IPS-NIHi11 (cell line): ENCODE measurements at regions not wholly inside any gene's neighbourhood (a gene's known extent, or its start where the extent isn't known, plus 50 kb on each side); places are given as distances from the start of the nearest gene placed in this dataset.

ENCODE experiments used
- DNase-seq: peaks from one replicate; pipeline ENCODE4 v3.0.0; 2012; ENCODE audit warnings: mixed read lengths, low spot score

- no peak for DNase-seq
These were observed 251.1 kb downstream of the PAX1 start for GRCh38 chr20:21956591-21956990.

GRCh38 chr20:21947406-21947805 lies 241.9 kb downstream of the PAX1 start:
- DNase-seq, result no peak

- DNase-seq, result no peak
These were observed 238.8 kb downstream of the PAX1 start for GRCh38 chr20:21944227-21944626.

DNA sequence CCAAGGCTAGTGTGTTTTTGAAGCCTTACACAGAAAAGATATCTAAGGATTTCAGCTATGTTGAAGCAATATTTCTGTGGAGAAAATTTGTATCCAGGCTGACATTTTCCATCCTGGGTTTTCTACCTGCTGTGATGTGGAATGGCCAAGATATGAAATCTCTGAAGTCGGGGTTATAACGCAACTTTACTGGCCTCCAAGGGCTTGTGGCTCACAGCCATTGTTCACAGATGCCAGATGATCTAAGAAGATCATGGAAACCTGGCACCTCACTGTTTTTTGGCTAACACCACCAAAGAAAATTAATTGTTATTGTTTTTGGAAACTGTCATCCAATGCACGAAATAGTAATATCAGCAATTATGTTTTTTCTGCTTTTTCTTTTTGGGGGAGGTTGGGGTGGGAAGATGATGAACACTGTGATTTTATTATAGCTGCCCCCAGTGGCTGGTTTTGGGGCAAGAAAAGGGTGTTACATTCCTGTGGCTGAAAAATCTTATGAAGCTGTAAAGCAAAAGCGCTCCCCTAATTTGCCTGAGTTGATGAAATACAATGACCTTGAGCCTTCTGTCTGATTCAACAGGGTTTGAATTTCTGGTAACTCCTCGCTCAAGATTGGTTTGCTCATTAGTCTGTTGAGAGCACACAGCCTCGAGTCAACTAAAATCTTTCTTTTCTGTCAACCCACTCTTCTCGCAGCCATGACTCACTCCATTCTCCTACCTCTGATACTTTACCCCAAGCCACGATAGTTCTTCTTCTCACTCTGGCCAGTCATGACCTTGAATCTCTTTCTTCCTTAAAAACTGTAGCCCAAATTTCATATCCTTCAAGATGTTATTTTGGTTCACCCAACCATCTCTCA lies 236.7 kb downstream of the PAX1 start:
- no peak for DNase-seq

DNA sequence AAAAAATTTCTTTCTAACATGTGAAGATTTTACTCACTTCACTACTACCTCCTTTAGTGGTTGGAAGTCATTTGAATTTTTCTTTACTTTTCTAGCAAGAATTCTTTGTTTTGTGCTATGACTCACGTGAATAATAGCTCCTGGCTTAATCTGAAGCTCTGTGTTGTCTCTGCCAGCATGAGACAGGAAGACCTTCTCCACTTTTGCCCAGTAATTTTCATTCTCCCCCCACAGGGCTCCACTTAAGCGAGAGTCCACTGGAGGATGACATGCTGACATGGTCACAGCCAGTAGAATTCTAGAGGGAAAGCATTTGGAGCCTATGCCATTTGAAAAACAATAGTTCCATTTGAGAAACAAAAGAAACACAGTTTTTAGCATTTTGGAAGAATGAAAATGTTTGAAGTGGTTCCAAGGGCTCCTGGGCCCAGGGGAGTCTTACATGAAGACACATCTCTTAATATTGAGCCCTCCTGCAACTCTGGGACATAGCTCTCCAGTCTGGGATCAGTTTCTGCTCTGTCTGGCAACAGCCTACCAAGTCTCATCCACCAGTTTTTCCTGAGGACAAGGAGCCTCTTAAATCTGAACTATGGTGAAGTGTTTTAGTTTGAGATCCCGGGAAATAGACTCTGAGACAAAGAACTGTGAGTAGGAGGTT lies 231.4 kb downstream of the PAX1 start:
- peak; percentile 16 for DNase-seq

- DNase-seq, result no peak
These were observed 230.8 kb downstream of the PAX1 start for GRCh38 chr20:21936261-21936660.

GRCh38 chr20:21933526-21933925 lies 228.1 kb downstream of the PAX1 start:
- DNase-seq, result no peak

GRCh38 chr20:21921251-21921650 lies 215.8 kb downstream of the PAX1 start:
- DNase-seq, result no peak

- DNase-seq, result no peak
These were observed 214.7 kb downstream of the PAX1 start for GRCh38 chr20:21920211-21920610.

- no peak for DNase-seq
These were observed 212.9 kb downstream of the PAX1 start for GRCh38 chr20:21918398-21918797.

- no peak for DNase-seq
These were observed 196.9 kb downstream of the PAX1 start for GRCh38 chr20:21902391-21902790.

DNA sequence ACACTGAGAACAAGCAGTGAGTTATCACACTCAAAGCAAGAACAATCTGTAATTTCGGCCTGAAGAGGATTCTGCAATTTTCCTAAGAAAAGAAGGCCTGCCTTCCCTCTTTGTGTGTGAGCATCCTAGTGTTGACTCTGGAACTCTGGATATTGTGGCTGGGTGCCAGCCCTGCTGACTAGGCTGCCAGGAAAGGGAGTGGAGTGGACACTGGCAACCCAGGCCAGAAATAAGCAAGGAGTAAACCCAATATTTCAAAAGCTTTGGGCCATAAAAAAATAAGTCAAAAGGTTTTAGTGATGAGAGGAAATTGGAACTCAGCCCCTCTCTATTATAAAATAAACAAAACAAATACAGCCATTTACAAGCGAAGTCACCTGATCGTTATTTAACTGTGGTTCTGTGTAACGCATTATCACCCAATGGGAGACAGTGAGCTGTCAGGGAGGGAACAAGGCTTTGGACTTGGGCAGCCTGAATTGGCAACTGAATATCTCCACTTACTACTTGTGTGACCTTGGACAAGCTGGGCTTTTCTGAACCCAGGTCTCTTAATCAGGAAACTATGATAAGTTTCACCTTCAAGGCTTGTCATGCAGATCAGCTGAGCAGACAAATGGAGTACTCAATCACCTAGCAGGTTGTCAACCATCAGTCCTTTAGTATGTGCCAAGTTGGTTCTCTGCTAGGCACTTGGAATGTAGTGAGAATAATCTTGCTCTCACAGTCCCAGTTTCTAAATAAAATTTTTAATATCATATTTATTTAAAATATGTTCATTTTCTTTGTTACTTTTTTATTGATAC lies 196.2 kb downstream of the PAX1 start:
- DNase-seq, result no peak

DNA sequence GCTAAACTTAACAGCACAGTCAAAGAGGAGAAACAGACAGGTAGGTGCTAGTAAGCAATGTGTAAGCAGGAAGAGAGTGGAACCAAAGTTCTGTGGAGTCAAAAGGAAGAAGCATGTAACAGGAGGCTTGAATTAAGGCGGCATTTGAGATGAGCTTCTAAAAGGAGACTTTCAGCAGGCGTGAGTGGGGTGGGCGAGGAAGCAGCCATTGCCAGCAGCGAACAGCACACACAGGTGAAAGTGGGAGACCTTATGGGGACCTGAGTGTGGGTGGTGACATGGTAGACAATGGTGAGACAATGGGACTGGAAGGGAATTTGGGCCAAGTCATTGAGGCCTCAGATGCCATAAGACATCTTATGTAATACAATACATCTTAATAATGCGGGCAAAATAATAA lies 195.0 kb downstream of the PAX1 start:
- no peak for DNase-seq

DNA sequence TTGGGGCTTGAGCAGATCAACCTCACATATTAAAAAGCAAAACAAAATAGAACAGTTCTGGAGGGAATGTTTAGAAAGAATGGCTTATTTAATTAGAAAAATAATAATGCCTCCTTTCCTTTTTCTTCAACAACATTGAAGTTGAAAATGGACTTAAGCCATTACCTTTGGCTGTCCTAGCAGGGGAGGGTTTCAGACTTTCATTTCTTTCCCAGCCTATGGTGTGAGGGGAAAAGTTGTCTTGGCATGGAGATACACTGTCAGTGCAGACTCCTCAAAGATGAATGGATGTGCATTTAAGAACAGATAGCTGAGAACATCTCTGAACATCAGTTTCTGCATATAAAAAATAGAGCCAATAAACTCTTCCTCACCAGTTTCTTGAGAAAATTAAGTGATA lies 169.5 kb downstream of the PAX1 start:
- no peak for DNase-seq

DNA sequence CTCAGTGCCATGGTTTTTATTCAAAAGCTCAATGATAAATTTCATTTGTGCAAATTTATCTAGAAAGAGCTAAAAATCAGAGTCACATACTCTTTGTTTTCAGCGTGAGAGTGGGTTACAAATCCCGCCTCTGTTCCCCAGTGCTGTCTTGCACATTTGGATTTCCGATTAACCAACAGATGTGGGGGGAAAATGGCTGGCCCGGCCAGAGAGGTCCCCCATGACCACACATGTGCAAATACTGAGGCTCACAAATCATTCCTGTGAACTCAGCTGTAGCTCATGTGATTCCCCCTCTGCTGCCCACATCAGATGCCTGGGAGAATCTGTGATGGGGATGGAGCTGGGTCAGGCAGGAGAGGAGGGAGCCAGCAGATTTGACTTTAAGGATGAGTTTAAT lies 168.7 kb downstream of the PAX1 start:
- DNase-seq, result no peak

GRCh38 chr20:21873291-21873690 lies 167.8 kb downstream of the PAX1 start:
- no peak for DNase-seq

DNA sequence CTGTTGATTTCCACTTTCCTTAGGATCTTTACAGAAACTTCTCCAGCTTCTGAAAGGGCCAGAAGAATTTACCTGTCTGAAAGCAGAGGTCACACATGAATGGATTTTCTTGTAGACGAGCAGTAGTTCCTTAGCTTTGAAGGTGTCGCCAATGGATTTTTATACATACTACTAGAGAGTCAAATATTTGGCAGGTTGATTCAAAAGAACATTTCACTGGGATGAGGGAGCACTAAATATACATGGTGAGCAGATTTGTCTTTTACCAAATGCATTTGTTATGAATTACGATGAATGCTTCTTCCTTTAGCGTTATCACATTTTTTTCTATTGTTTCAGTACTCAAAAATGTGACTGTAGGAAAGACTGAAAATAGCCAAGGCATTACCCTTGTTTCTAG lies 162.3 kb downstream of the PAX1 start:
- DNase-seq, result no peak

- no peak for DNase-seq
These were observed 161.9 kb downstream of the PAX1 start for GRCh38 chr20:21867353-21867752.

- no peak for DNase-seq
These were observed 157.5 kb downstream of the PAX1 start for GRCh38 chr20:21862956-21863355.

DNA sequence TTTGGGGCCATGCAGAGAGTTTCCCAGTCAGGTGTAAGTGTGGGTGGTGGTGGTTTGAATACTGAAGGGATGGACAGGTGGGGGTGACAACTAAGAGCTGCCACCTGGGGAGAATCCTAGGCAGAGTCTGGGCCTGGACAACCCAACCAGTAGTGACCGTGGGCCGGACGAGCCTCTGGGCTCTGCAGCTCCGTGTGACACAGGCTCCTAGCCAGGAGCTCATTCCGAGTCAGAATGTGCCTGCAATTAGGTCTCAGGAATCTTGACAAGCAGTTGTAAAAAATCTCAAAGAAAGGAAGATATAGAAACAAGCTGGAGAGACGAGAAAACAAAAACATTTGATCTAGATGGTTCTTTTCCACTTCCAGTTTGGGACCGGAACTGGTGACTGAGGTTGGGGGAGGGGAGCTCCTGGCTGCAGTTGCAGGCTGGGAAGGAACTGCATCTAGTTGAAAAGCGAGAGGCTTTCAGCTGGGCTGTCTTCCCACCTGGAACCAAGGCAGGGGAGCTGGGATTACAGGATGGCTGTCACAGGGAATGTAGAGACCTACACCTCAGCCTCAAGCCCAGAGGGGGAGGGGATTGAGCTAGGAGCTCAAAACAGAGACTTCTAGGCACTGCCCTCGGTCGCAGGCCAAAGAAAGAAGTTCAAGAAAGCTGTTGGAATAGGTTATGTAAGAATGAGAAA lies 156.9 kb downstream of the PAX1 start:
- DNase-seq, result peak; percentile 50

DNA sequence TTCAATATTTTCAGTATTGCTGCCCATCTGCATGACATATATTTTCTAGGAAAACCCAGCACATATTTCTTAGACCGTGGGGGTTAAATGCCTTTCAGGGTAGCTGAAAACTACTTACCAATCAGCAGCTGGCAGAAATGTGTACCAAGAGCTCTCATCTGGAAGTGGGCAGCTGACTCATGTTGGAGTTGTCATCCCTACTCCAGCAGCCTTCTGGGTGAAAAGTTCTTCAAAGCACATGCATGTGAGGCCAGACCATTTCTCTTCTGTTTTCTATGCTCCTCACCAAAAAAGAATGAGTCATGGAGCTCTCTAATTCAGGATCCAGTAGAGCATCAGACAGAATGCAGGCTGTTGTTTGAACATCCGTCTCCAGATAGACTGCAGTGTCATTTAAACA lies 135.5 kb downstream of the PAX1 start:
- no peak for DNase-seq

- DNase-seq, result no peak
These were observed 134.5 kb downstream of the PAX1 start for GRCh38 chr20:21839982-21840381.
